SK-N-SH treated with all-trans-retinoic acid at 6 μM for 48 hours (cell line): ENCODE measurements at regions not wholly inside any gene's neighbourhood (a gene's known extent, or its start where the extent isn't known, plus 50 kb on each side); places are given as distances from the start of the nearest gene placed in this dataset.

ENCODE experiments used
- CSDC2 ChIP-seq: fragments of 250-450 bp; sonication (Bioruptor Pico); IDR thresholded peaks from 2 replicates; pipeline ENCODE4 v1.5.0; 2020; ENCODE audit warnings: mild to moderate bottlenecking, moderate library complexity
- ESRRG ChIP-seq: fragments of 250-450 bp; sonication (Bioruptor Pico); IDR thresholded peaks from 2 replicates; pipeline ENCODE4 v1.6.1; 2021; ENCODE audit warnings: mild to moderate bottlenecking
- OSR1 ChIP-seq: fragments of 250-450 bp; sonication (Bioruptor Pico); IDR thresholded peaks from 2 replicates; pipeline ENCODE4 v1.8.0; 2022; ENCODE audit warnings: moderate library complexity, mild to moderate bottlenecking, inconsistent platforms
- RARB ChIP-seq: fragments of 250-450 bp; sonication (Bioruptor Pico); IDR thresholded peaks from 2 replicates; pipeline ENCODE4 v1.8.0; 2021; ENCODE audit warnings: mild to moderate bottlenecking, moderate library complexity
- TCF4 ChIP-seq: fragments of 250-450 bp; sonication (Bioruptor Pico); IDR thresholded peaks from 2 replicates; pipeline ENCODE4 v1.8.0; 2021; ENCODE audit warnings: mild to moderate bottlenecking, moderate library complexity, borderline replicate concordance
- ZFP3 ChIP-seq: fragments of 250-450 bp; sonication (Bioruptor Pico); IDR thresholded peaks from 2 replicates; pipeline ENCODE4 v1.5.0; 2020; ENCODE audit warnings: mild to moderate bottlenecking, moderate library complexity
- TF ChIP-seq, protein P1 (sequence below): fragments of 250-450 bp; sonication (Bioruptor Pico); IDR thresholded peaks from 2 replicates; pipeline ENCODE4 v1.8.0; 2020; ENCODE audit warnings: mild to moderate bottlenecking, moderate library complexity, borderline replicate concordance

DNA sequence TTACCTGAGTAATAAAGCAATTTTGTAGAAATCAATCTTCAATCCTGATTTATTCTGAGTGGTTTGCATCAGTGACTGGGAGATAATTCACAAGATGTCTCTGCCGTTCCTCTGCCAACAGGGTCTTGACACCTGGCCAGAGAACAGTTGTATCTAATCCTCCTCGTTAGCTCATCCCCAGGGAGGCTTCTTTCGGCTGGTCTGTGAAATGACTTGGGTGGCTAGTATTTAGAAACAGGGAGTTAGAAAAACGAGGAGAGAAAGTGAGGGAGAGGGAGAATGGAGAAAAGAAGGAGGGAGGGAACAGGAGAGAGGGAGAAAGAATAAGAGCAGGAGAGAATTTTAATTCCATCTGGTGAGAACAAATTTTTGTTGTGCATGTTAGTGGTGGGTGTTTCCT lies 600.2 kb upstream of the TLE4 start:
- TF ChIP-seq, protein P1, sequence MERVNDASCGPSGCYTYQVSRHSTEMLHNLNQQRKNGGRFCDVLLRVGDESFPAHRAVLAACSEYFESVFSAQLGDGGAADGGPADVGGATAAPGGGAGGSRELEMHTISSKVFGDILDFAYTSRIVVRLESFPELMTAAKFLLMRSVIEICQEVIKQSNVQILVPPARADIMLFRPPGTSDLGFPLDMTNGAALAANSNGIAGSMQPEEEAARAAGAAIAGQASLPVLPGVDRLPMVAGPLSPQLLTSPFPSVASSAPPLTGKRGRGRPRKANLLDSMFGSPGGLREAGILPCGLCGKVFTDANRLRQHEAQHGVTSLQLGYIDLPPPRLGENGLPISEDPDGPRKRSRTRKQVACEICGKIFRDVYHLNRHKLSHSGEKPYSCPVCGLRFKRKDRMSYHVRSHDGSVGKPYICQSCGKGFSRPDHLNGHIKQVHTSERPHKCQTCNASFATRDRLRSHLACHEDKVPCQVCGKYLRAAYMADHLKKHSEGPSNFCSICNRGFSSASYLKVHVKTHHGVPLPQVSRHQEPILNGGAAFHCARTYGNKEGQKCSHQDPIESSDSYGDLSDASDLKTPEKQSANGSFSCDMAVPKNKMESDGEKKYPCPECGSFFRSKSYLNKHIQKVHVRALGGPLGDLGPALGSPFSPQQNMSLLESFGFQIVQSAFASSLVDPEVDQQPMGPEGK (CRISPR knock-in tag): no peak
- TF ChIP-seq OSR1 (CRISPR knock-in tag): no peak
- TF ChIP-seq RARB (CRISPR knock-in tag): no peak
- no peak for TF ChIP-seq ZFP3 (CRISPR knock-in tag)
- no peak for TF ChIP-seq ESRRG (CRISPR knock-in tag)
- TF ChIP-seq CSDC2 (CRISPR knock-in tag): no peak
- TF ChIP-seq TCF4 (CRISPR knock-in tag): no peak
